ENCODE measurements at regions not wholly inside any gene's neighbourhood (a gene's known extent, or its start where the extent isn't known, plus 50 kb on each side); places are given as distances from the start of the nearest gene placed in this dataset.
"Not testable (repeated sequence)": the region's sequence is repeated elsewhere in the genome, so short reads cannot be mapped to it uniquely, and the experiment has no call there.

DNA sequence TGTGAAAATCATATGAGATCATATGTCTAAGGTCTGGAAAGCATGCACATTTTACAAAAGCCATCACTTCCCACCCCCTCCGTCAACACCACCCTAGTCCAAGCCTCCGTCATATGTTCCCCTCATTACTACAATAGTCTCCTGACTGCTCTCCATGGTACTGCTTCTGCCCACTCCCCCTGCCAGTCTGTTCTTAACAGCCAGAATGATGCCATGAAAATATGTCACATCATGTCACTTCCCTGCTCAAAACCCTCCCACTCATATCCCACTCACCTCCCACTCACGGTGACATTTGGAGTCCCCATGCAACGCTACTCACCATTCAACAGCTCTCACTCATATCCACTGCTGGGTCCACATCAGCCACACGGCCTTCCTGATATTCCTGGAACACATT lies 432.3 kb downstream of the XYLT1 start:
- TF ChIP-seq, protein P1, sequence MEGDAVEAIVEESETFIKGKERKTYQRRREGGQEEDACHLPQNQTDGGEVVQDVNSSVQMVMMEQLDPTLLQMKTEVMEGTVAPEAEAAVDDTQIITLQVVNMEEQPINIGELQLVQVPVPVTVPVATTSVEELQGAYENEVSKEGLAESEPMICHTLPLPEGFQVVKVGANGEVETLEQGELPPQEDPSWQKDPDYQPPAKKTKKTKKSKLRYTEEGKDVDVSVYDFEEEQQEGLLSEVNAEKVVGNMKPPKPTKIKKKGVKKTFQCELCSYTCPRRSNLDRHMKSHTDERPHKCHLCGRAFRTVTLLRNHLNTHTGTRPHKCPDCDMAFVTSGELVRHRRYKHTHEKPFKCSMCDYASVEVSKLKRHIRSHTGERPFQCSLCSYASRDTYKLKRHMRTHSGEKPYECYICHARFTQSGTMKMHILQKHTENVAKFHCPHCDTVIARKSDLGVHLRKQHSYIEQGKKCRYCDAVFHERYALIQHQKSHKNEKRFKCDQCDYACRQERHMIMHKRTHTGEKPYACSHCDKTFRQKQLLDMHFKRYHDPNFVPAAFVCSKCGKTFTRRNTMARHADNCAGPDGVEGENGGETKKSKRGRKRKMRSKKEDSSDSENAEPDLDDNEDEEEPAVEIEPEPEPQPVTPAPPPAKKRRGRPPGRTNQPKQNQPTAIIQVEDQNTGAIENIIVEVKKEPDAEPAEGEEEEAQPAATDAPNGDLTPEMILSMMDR (IDR thresholded peaks at IDR 0.05) = no peak
- TF ChIP-seq ZFX (IDR thresholded peaks at IDR 0.05; ENCODE audit: borderline replicate concordance) = no peak
- no peak overlapping the region for H3K27ac ChIP-seq

DNA sequence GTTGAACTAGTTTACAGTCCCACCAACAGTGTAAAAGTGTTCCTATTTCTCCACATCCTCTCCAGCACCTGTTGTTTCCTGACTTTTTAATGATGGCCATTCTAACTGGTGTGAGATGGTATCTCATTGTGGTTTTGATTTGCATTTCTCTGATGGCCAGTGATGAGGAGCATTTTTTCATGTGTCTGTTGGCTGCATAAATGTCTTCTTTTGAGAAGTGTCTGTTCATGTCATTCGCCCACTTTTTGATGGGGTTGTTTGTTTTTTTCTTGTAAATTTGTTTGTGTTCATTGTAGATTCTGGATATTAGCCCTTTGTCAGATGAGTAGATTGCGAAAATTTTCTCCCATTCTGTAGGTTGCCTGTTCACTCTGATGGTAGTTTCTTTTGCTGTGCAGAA lies 421.7 kb downstream of the XYLT1 start:
- H3K27ac ChIP-seq = not testable (repeated sequence)

GRCh38 chr16:17050468-17050867 lies 420.3 kb downstream of the XYLT1 start:
- H3K27ac ChIP-seq = no peak overlapping the region

More at GRCh38 chr16:17050468-17050867, 420.3 kb downstream of the XYLT1 start:
- TF ChIP-seq, protein P1 (IDR thresholded peaks at IDR 0.05) = no peak
